Omental fat pad (tissue), 3 donors: ENCODE measurements at regions not wholly inside any gene's neighbourhood (a gene's known extent, or its start where the extent isn't known, plus 50 kb on each side); places are given as distances from the start of the nearest gene placed in this dataset.

Experiments
- ATAC-seq: fragments of 150-250 bp; one replicate; pipeline ENCODE4 v1.9.1; 2016; ENCODE audit warnings: mild to moderate bottlenecking, moderate library complexity; ENCODE audit not compliant: low FRiP score
- DNase-seq: peaks from one replicate; pipeline ENCODE4 v3.0.0-alpha.2; 2019; ENCODE audit warnings: low spot score
- CTCF ChIP-seq, 3 donors: fragments of 450-650 bp; IDR thresholded peaks; one replicate each; pipeline ENCODE4 v1.5.1; 2016 to 2017; ENCODE audit warnings: antibody characterized with exemption in 3 of 3, mild to moderate bottlenecking in 3 of 3, moderate library complexity in 2 of 3

GRCh38 chr9:113807173-113808061 lies 68.7 kb upstream of the ZNF618 start:
- DNase-seq (peak; percentile 35), ATAC-seq (peak; percentile 60)
- peak in 2 of 3 donors; percentile 61 to 62 for TF ChIP-seq CTCF (IDR thresholded peaks at IDR 0.05)

- peak; percentile 88 for ATAC-seq
- DNase-seq = no peak
- no peak for TF ChIP-seq CTCF (IDR thresholded peaks at IDR 0.05)
These were observed 67.4 kb upstream of the ZNF618 start for GRCh38 chr9:113808391-113809358.

DNA sequence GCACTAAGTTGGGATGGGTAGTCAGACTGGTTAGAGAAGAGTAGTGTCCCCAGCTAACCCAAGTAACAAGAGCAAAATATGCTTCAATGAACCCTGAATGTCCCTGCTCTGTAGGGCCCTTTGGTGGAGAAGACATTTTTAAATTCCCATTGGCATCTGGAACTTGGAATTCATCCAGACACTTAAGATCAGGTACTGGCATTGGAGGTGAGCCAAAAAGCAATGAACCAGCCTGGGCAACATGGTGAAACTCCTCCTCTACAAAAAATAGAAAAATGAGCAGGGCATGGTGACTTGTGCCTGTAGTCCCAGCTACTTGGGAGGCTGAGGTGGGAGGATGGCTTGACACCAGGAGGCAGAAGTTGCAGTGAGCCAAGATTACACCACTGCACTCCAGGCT lies 58.9 kb upstream of the ZNF618 start:
- no peak for TF ChIP-seq CTCF (IDR thresholded peaks at IDR 0.05)
- ATAC-seq = no peak
- no peak for DNase-seq

DNA sequence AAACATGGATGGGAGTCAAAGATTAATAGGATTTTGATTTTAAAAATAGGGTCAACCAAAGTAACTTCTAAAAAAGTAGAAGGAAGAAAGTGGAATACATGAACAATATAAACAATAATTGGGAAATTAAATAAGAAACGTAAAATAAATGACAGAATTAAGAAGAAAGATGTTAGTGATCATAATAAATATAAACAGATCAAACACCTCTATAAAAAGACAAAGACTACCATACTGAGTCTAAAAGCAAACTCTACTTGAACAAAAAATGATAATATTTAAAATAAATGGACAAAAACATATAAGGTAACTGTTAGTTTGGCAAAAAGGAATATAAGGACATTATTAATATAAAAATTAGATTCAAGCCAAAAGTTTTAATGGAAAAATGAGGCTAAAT lies 57.7 kb upstream of the ZNF618 start:
- no peak for ATAC-seq
- no peak for DNase-seq
- TF ChIP-seq CTCF (IDR thresholded peaks at IDR 0.05) = no peak

DNA sequence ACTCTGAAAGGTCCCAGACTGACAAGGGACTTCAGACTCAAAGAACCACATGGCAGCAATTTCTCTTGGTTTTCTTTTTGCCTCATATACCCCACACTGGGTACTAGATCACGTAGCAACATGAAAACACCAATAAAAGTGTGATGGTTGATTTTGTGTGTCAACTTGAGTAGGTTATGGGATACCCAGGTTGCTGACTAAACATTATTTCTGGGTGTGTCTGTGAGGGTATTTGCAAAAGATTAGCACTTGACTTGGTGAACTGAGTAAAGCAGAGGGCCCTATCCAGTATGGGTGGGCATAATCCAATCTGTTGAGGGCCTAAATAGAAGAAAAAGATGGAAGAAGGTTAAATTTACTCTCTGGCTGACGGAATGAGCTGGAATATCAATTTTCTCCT lies 53.8 kb upstream of the ZNF618 start:
- TF ChIP-seq CTCF (IDR thresholded peaks at IDR 0.05) = no peak
- DNase-seq (no peak), ATAC-seq (no peak)

DNA sequence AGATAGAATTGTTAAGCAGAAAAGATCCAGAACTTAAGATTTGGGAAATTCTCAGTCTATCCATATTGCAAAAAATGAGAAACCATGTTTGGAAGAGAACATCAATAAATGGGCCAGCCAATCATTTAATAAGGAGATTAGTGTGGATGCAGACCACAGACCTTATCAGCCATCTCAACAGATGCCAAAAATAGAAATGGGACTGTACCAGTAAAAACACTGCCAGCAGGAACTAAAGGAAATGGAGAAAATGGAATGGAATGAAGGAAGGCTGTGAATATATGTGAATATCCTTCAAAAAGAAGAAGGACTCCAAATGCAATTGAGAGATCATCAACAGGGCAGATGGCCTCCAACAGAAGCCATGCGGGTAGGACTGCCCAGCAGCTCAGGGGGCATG lies 52.7 kb upstream of the ZNF618 start:
- DNase-seq (no peak), ATAC-seq (no peak)
- TF ChIP-seq CTCF (IDR thresholded peaks at IDR 0.05) = no peak
